ENCODE measurements at regions not wholly inside any gene's neighbourhood (a gene's known extent, or its start where the extent isn't known, plus 50 kb on each side); places are given as distances from the start of the nearest gene placed in this dataset.

- no peak for TF ChIP-seq CTCF (IDR thresholded peaks at IDR 0.05; ENCODE audit: extremely low read depth in 1 of 2, insufficient read depth in 1 of 2, low read depth in 1 of 2, low read length in 2 of 2)
- no peak for TF ChIP-seq EZH2 (IDR thresholded peaks at IDR 0.05; ENCODE audit: borderline replicate concordance, low read depth, low read length, severe bottlenecking)
Measured at GRCh38 chr5:129216001-129216400, 121.5 kb downstream of the ISOC1 start.
